ENCODE measurements at regions not wholly inside any gene's neighbourhood (a gene's known extent, or its start where the extent isn't known, plus 50 kb on each side); places are given as distances from the start of the nearest gene placed in this dataset.

DNA sequence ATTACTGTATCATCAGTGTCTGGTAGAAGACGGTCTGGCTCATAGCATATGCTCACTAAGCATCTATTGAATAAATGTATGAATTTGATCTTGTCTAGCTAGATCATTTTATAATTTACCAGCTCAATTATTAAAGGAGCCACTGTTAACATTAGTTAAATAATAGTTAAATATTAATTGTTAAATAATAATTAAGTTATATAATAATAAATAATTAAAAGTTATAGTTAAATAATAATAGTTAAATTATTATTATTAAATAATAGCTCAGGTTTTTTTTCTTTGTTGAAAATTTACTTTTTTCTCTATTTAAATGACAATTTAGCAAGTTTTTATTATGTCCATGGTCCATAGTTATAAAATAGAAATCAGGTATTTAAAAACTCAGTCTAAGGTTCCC, 274.4 kb downstream of the OXSM start:
- no peaks in the 10 kb centered on the region for H4K20me1 ChIP-seq (ENCODE audit: insufficient read depth, low read depth, low read length)
- no peak overlapping the region for H2AFZ ChIP-seq (ENCODE audit: low read length)
- H3K9me2 ChIP-seq (replicated peaks; ENCODE audit: insufficient read depth, low read length): no peaks in the 10 kb centered on the region
- no peaks in the 10 kb centered on the region for H3K9me3 ChIP-seq (ENCODE audit: low read length)
- H3K27ac ChIP-seq (ENCODE audit: low read length): no peak overlapping the region
- no peak overlapping the region for H3K4me2 ChIP-seq (ENCODE audit: low read depth, low read length, poor library complexity, severe bottlenecking)
- no peaks in the 10 kb centered on the region for H3K79me2 ChIP-seq (ENCODE audit: low read length)
- H3K36me3 ChIP-seq (ENCODE audit: insufficient read depth, low read length): no peaks in the 10 kb centered on the region
- no peaks in the 10 kb centered on the region for H3K27me3 ChIP-seq (ENCODE audit: low read length)
- no peak overlapping the region for H3K9ac ChIP-seq (ENCODE audit: low read length)
- no peak overlapping the region for H3K4me3 ChIP-seq (ENCODE audit: low read length)
- H3K4me1 ChIP-seq (ENCODE audit: low read length): no peaks in the 10 kb centered on the region
- no peak for DNase-seq

DNA sequence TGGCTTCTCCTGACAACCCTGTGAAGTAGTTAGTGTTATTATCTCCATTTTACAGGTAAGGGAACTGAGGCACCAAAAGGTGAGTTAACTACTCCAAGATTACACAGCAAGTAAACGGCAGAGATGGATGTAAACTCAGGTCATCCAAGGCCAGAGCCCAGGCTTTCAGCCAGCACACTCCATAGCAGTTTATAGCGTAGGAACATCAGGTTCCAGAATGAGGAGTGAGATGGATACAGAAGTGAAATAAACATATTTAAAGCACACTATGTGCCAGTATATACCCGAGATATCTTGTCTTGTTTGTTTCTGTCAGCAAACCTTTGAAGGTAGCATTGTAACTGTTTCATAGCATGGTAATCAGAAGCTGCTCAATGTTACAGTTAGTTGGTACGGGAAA, 279.0 kb downstream of the OXSM start:
- no peak overlapping the region for H3K4me3 ChIP-seq (ENCODE audit: low read length)
- no peaks in the 10 kb centered on the region for H3K9me3 ChIP-seq (ENCODE audit: low read length)
- DNase-seq: no peak
- no peaks in the 10 kb centered on the region for H3K36me3 ChIP-seq (ENCODE audit: insufficient read depth, low read length)
- H3K4me1 ChIP-seq (ENCODE audit: low read length): no peaks in the 10 kb centered on the region
- H2AFZ ChIP-seq (ENCODE audit: low read length): no peak overlapping the region
- no peaks in the 10 kb centered on the region for H3K27me3 ChIP-seq (ENCODE audit: low read length)
- no peaks in the 10 kb centered on the region for H3K79me2 ChIP-seq (ENCODE audit: low read length)
- H3K27ac ChIP-seq (ENCODE audit: low read length): no peak overlapping the region
- no peaks in the 10 kb centered on the region for H3K9me2 ChIP-seq (replicated peaks; ENCODE audit: insufficient read depth, low read length)
- H3K9ac ChIP-seq (ENCODE audit: low read length): no peak overlapping the region
- no peak overlapping the region for H3K4me2 ChIP-seq (ENCODE audit: low read depth, low read length, poor library complexity, severe bottlenecking)
- H4K20me1 ChIP-seq (ENCODE audit: insufficient read depth, low read depth, low read length): no peaks in the 10 kb centered on the region

DNA sequence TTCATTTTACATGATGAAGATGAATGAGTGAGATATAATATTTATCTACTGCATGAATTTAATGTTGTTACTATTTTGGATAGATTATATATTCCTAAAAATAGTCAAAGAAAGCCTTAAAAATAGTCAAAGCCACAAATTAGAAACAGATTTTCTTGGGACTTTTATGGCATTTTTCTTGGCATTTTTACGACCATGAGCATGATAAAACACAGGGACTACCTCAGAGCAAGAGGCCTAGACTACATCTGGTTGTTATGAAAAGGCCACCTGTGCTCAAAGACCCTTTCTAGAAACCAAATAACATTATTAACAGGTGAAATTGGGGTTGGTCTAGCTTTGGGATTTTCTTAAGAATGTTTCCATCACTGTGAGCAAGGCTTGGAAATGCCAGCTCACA, 281.0 kb downstream of the OXSM start:
- H3K27me3 ChIP-seq (ENCODE audit: low read length): no peaks in the 10 kb centered on the region
- no peak overlapping the region for H3K4me3 ChIP-seq (ENCODE audit: low read length)
- H3K9me2 ChIP-seq (replicated peaks; ENCODE audit: insufficient read depth, low read length): no peaks in the 10 kb centered on the region
- H3K27ac ChIP-seq (ENCODE audit: low read length): no peak overlapping the region
- no peaks in the 10 kb centered on the region for H3K4me1 ChIP-seq (ENCODE audit: low read length)
- no peak overlapping the region for H3K9ac ChIP-seq (ENCODE audit: low read length)
- no peaks in the 10 kb centered on the region for H4K20me1 ChIP-seq (ENCODE audit: insufficient read depth, low read depth, low read length)
- no peak overlapping the region for H2AFZ ChIP-seq (ENCODE audit: low read length)
- no peaks in the 10 kb centered on the region for H3K36me3 ChIP-seq (ENCODE audit: insufficient read depth, low read length)
- H3K9me3 ChIP-seq (ENCODE audit: low read length): no peaks in the 10 kb centered on the region
- no peak overlapping the region for H3K4me2 ChIP-seq (ENCODE audit: low read depth, low read length, poor library complexity, severe bottlenecking)
- no peaks in the 10 kb centered on the region for H3K79me2 ChIP-seq (ENCODE audit: low read length)
- no peak for DNase-seq

DNA sequence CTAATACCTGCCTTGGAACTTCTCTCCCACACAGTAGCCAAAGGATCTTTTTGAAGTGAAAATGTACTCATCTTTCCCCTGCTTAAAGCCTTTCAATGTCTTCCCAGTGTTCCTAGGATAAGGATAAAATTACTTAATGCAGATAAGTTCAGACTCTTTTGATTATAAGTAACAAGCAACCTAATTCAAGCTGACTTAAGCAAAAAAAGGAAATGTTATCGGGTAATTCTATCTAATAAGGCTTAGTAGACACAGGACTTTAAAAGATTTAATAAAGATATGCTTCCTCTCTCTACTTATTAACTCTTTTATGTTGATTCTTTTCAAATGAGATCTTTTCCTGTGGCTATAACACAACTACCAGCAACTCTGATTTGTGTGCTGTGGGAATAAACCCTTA, 284.2 kb downstream of the OXSM start:
- DNase-seq: no peak
- Histone ChIP-seq H3K9me3 (ENCODE audit: low read length) (no peaks in the 10 kb centered on the region), H3K4me3 (ENCODE audit: low read length) (no peak overlapping the region), H3K9ac (ENCODE audit: low read length) (no peak overlapping the region), H3K27me3 (ENCODE audit: low read length) (no peaks in the 10 kb centered on the region), H3K4me1 (ENCODE audit: low read length) (no peaks in the 10 kb centered on the region), H2AFZ (ENCODE audit: low read length) (no peak overlapping the region), H3K9me2 (replicated peaks; ENCODE audit: insufficient read depth, low read length) (no peaks in the 10 kb centered on the region), H3K36me3 (ENCODE audit: insufficient read depth, low read length) (no peaks in the 10 kb centered on the region), H3K79me2 (ENCODE audit: low read length) (no peaks in the 10 kb centered on the region), H3K27ac (ENCODE audit: low read length) (no peak overlapping the region), H4K20me1 (ENCODE audit: insufficient read depth, low read depth, low read length) (no peaks in the 10 kb centered on the region), H3K4me2 (ENCODE audit: low read depth, low read length, poor library complexity, severe bottlenecking) (no peak overlapping the region)

DNA sequence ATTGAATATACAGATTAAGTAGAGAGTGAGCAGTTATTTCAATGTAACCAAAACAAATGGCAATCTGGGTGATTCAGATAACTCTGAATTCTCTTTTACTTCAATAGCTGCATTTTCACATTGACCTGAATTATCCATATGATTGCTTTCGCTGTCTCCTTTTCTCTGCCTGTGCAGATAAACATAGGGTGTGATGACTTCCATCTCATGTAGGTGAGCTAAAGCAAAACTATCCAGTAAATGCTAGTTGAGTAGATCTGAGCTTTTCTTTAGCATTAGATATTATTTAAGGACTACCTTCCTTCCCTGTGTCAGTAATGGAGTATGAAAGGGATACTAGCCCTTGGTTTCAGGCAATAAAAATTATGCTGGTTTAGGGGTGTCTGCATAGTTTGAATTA, 288.6 kb downstream of the OXSM start:
- Histone ChIP-seq H3K9ac (ENCODE audit: low read length) (no peak overlapping the region), H2AFZ (ENCODE audit: low read length) (no peak overlapping the region), H3K4me3 (ENCODE audit: low read length) (no peak overlapping the region), H3K27me3 (ENCODE audit: low read length) (0 out of 2 replicates have a peak, but pooled peaks cover 2% of the 10 kb centered on the region), H3K27ac (ENCODE audit: low read length) (no peak overlapping the region), H3K9me2 (replicated peaks; ENCODE audit: insufficient read depth, low read length) (no peaks in the 10 kb centered on the region), H3K9me3 (ENCODE audit: low read length) (no peaks in the 10 kb centered on the region), H3K4me1 (ENCODE audit: low read length) (no peaks in the 10 kb centered on the region), H3K4me2 (ENCODE audit: low read depth, low read length, poor library complexity, severe bottlenecking) (no peak overlapping the region), H3K36me3 (ENCODE audit: insufficient read depth, low read length) (no peaks in the 10 kb centered on the region), H3K79me2 (ENCODE audit: low read length) (no peaks in the 10 kb centered on the region), H4K20me1 (ENCODE audit: insufficient read depth, low read depth, low read length) (no peaks in the 10 kb centered on the region)
- DNase-seq: no peak

DNA sequence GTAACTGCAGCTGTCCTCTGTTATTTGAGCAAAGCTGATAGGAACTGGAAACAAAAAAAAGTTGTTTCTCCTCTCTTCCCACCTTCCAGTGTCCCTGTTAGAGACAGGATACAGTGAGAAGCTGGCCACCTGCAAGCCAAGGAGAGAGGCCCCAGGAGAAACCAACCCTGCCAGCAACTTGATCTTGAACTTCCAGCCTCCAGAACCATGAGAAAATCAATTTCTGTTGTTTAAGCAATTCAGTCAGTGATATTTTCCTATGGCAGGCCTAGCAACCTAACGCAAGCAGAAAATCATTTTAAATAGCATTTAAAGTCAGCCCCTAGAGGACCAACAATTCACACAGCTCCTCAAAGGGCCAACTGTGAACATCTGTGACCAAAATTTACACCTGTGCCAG, 291.3 kb downstream of the OXSM start:
- H3K36me3 ChIP-seq (ENCODE audit: insufficient read depth, low read length): no peaks in the 10 kb centered on the region
- 0 out of 2 replicates have a peak, but pooled peaks cover 2% of the 10 kb centered on the region for H3K27me3 ChIP-seq (ENCODE audit: low read length)
- H3K4me1 ChIP-seq (ENCODE audit: low read length): no peaks in the 10 kb centered on the region
- no peaks in the 10 kb centered on the region for H3K79me2 ChIP-seq (ENCODE audit: low read length)
- no peak overlapping the region for H2AFZ ChIP-seq (ENCODE audit: low read length)
- H3K9ac ChIP-seq (ENCODE audit: low read length): no peak overlapping the region
- H3K27ac ChIP-seq (ENCODE audit: low read length): no peak overlapping the region
- H3K4me2 ChIP-seq (ENCODE audit: low read depth, low read length, poor library complexity, severe bottlenecking): no peak overlapping the region
- H3K9me3 ChIP-seq (ENCODE audit: low read length): no peaks in the 10 kb centered on the region
- no peaks in the 10 kb centered on the region for H4K20me1 ChIP-seq (ENCODE audit: insufficient read depth, low read depth, low read length)
- H3K9me2 ChIP-seq (replicated peaks; ENCODE audit: insufficient read depth, low read length): no peaks in the 10 kb centered on the region
- no peak for DNase-seq
- H3K4me3 ChIP-seq (ENCODE audit: low read length): no peak overlapping the region

DNA sequence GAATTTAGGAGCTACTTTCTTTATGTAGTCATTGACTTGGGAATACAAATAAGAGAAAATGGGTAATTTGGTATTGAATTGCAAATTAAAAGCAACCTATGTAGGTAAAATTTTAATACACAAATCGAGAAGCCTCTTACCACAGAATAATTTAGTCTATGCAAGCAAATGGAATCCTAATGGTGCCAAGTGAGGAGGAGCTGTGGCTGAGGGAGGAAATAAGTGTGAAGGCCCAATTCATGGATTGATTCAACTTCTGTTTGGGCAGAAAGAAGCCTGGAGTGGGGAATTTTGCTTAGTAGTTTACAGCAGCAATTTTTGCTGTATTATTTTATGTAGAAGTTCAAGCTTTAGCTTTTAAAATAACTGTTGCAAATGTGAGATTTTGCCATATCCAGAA, 291.9 kb downstream of the OXSM start:
- no peaks in the 10 kb centered on the region for H3K9me3 ChIP-seq (ENCODE audit: low read length)
- H3K27me3 ChIP-seq (ENCODE audit: low read length): 0 out of 2 replicates have a peak, but pooled peaks cover 2% of the 10 kb centered on the region
- H3K4me2 ChIP-seq (ENCODE audit: low read depth, low read length, poor library complexity, severe bottlenecking): no peak overlapping the region
- no peaks in the 10 kb centered on the region for H3K9me2 ChIP-seq (replicated peaks; ENCODE audit: insufficient read depth, low read length)
- H3K27ac ChIP-seq (ENCODE audit: low read length): no peak overlapping the region
- no peaks in the 10 kb centered on the region for H3K4me1 ChIP-seq (ENCODE audit: low read length)
- H3K4me3 ChIP-seq (ENCODE audit: low read length): no peak overlapping the region
- H3K79me2 ChIP-seq (ENCODE audit: low read length): no peaks in the 10 kb centered on the region
- no peak overlapping the region for H2AFZ ChIP-seq (ENCODE audit: low read length)
- DNase-seq: no peak
- H4K20me1 ChIP-seq (ENCODE audit: insufficient read depth, low read depth, low read length): no peaks in the 10 kb centered on the region
- no peak overlapping the region for H3K9ac ChIP-seq (ENCODE audit: low read length)
- H3K36me3 ChIP-seq (ENCODE audit: insufficient read depth, low read length): no peaks in the 10 kb centered on the region

DNA sequence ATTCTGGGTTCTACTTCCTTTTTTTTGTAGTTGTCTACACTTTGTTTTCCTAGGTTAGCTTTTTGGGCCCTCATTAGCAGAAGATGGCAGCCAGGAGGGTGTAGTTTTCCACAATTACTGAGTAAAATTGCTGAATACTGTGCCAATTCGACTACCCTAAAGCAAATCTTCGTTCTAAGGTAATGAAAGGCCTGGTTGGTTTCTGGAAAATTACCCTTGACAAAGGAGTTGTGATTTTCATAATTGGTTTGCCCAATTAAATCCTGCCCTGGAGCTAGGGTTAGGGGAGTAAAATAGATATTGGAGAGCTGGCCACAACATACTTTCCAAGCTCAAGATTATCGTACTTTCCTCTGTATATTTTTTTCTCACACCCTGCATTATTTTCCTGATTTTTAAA, 293.0 kb downstream of the OXSM start:
- Histone ChIP-seq H3K27ac (ENCODE audit: low read length) (no peak overlapping the region), H3K27me3 (ENCODE audit: low read length) (0 out of 2 replicates have a peak, but pooled peaks cover 2% of the 10 kb centered on the region)

DNA sequence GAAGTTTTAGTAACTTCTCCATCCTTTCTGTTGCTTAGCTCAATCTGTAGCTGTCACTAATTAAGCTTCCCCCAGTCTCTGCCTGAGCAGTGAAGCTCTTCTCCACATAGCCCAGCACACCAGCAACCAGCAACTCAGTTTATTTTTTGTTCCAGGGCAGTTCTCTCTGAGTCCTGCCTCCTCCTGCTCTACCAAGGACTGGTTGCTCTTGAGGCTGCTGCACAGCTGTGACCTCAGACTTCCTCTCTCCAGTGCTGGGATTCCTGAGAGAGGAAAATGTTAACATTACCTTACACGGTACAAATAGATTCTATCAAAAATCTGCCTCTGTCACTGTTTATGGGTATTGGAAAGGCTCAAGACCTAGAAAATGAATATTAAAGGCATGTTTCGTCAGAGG, 294.7 kb downstream of the OXSM start:
- H3K4me3 ChIP-seq (ENCODE audit: low read length): no peak overlapping the region
- H3K27me3 ChIP-seq (ENCODE audit: low read length): 0 out of 2 replicates have a peak, but pooled peaks cover 2% of the 10 kb centered on the region
- no peaks in the 10 kb centered on the region for H3K36me3 ChIP-seq (ENCODE audit: insufficient read depth, low read length)
- H3K9me3 ChIP-seq (ENCODE audit: low read length): peaks cover 6% of the 10 kb centered on the region; the same call in 1 of the 2 replicates
- no peak overlapping the region for H3K4me2 ChIP-seq (ENCODE audit: low read depth, low read length, poor library complexity, severe bottlenecking)
- no peak overlapping the region for H3K9ac ChIP-seq (ENCODE audit: low read length)
- H3K79me2 ChIP-seq (ENCODE audit: low read length): no peaks in the 10 kb centered on the region
- no peak overlapping the region for H2AFZ ChIP-seq (ENCODE audit: low read length)
- H4K20me1 ChIP-seq (ENCODE audit: insufficient read depth, low read depth, low read length): no peaks in the 10 kb centered on the region
- DNase-seq: no peak
- no peaks in the 10 kb centered on the region for H3K9me2 ChIP-seq (replicated peaks; ENCODE audit: insufficient read depth, low read length)
- H3K27ac ChIP-seq (ENCODE audit: low read length): no peak overlapping the region
- H3K4me1 ChIP-seq (ENCODE audit: low read length): no peaks in the 10 kb centered on the region

More for the DNA sequence above, 293.0 kb downstream of the OXSM start:
- no peaks in the 10 kb centered on the region for H3K79me2 ChIP-seq (ENCODE audit: low read length)
- peaks cover 4% of the 10 kb centered on the region; the same call in 1 of the 2 replicates for H3K9me3 ChIP-seq (ENCODE audit: low read length)
- no peak for DNase-seq
- H3K9ac ChIP-seq (ENCODE audit: low read length): no peak overlapping the region
- H3K9me2 ChIP-seq (replicated peaks; ENCODE audit: insufficient read depth, low read length): no peaks in the 10 kb centered on the region
- no peaks in the 10 kb centered on the region for H3K36me3 ChIP-seq (ENCODE audit: insufficient read depth, low read length)
- H3K4me3 ChIP-seq (ENCODE audit: low read length): no peak overlapping the region
- H2AFZ ChIP-seq (ENCODE audit: low read length): no peak overlapping the region
- H3K4me2 ChIP-seq (ENCODE audit: low read depth, low read length, poor library complexity, severe bottlenecking): no peak overlapping the region
- no peaks in the 10 kb centered on the region for H3K4me1 ChIP-seq (ENCODE audit: low read length)
- no peaks in the 10 kb centered on the region for H4K20me1 ChIP-seq (ENCODE audit: insufficient read depth, low read depth, low read length)

All from Karpas-422 (cell line).